ENCODE measurements at regions not wholly inside any gene's neighbourhood (a gene's known extent, or its start where the extent isn't known, plus 50 kb on each side); places are given as distances from the start of the nearest gene placed in this dataset.

- H3K9me3 Mint-ChIP-seq, result no peaks in the 10 kb centered on the region
- POLR2A ChIA-PET, result no interaction called here
- no peaks in the 10 kb centered on the region for H3K36me3 Mint-ChIP-seq (ENCODE audit: low read depth)
- CTCF ChIA-PET, result no interaction called here
- H3K4me1 Mint-ChIP-seq, result no peaks in the 10 kb centered on the region
- no peaks in the 10 kb centered on the region for H3K27me3 Mint-ChIP-seq
- DNase-seq, result no peak
- H3K27ac Mint-ChIP-seq, result no peak overlapping the region
- no peak overlapping the region for H3K4me3 Mint-ChIP-seq
These were observed 122.3 kb upstream of the PMEPA1 start for GRCh38 chr20:57831993-57832585.

- DNase-seq, result no peak
- no peaks in the 10 kb centered on the region for H3K9me3 Mint-ChIP-seq
- H3K36me3 Mint-ChIP-seq (ENCODE audit: low read depth), result no peaks in the 10 kb centered on the region
- CTCF ChIA-PET, result no interaction called here
- no peak overlapping the region for H3K27ac Mint-ChIP-seq
- H3K27me3 Mint-ChIP-seq, result no peaks in the 10 kb centered on the region
- POLR2A ChIA-PET, result no interaction called here
- no peaks in the 10 kb centered on the region for H3K4me1 Mint-ChIP-seq
- H3K4me3 Mint-ChIP-seq, result no peak overlapping the region
These were observed 121.6 kb upstream of the PMEPA1 start for GRCh38 chr20:57831326-57831992.

- Mint-ChIP-seq H3K36me3 (ENCODE audit: low read depth) (no peaks in the 10 kb centered on the region), H3K27me3 (no peaks in the 10 kb centered on the region), H3K27ac (no peak overlapping the region), H3K9me3 (no peaks in the 10 kb centered on the region), H3K4me1 (no peaks in the 10 kb centered on the region), H3K4me3 (no peak overlapping the region)
- DNase-seq, result no peak
- CTCF ChIA-PET, result no interaction called here
- POLR2A ChIA-PET, result no interaction called here
These were observed 120.7 kb upstream of the PMEPA1 start for GRCh38 chr20:57830515-57830895.

- Mint-ChIP-seq H3K27ac (no peak overlapping the region), H3K27me3 (no peaks in the 10 kb centered on the region), H3K4me1 (no peaks in the 10 kb centered on the region), H3K36me3 (ENCODE audit: low read depth) (no peaks in the 10 kb centered on the region), H3K9me3 (no peaks in the 10 kb centered on the region), H3K4me3 (no peak overlapping the region)
- POLR2A ChIA-PET, result no interaction called here
- CTCF ChIA-PET, result no interaction called here
- DNase-seq, result no peak
These were observed 120.1 kb upstream of the PMEPA1 start for GRCh38 chr20:57829805-57830514.

GRCh38 chr20:57829336-57829735 is 119.5 kb upstream of the PMEPA1 start:
- Mint-ChIP-seq H3K27ac (no peak overlapping the region), H3K4me1 (no peaks in the 10 kb centered on the region), H3K4me3 (no peak overlapping the region), H3K27me3 (no peaks in the 10 kb centered on the region), H3K9me3 (no peaks in the 10 kb centered on the region), H3K36me3 (ENCODE audit: low read depth) (no peaks in the 10 kb centered on the region)
- no peak for DNase-seq
- ChIA-PET CTCF (no interaction called here), POLR2A (no interaction called here)

- DNase-seq, result no peak
- Mint-ChIP-seq H3K27ac (no peak overlapping the region), H3K36me3 (ENCODE audit: low read depth) (no peaks in the 10 kb centered on the region), H3K9me3 (no peaks in the 10 kb centered on the region), H3K4me3 (no peak overlapping the region), H3K4me1 (no peaks in the 10 kb centered on the region), H3K27me3 (no peaks in the 10 kb centered on the region)
- CTCF ChIA-PET, result no interaction called here
- POLR2A ChIA-PET, result no interaction called here
These were observed 118.9 kb upstream of the PMEPA1 start for GRCh38 chr20:57828696-57829095.

- Mint-ChIP-seq H3K36me3 (ENCODE audit: low read depth) (no peaks in the 10 kb centered on the region), H3K4me3 (no peak overlapping the region), H3K9me3 (no peaks in the 10 kb centered on the region), H3K27me3 (no peaks in the 10 kb centered on the region), H3K27ac (no peak overlapping the region), H3K4me1 (no peaks in the 10 kb centered on the region)
- DNase-seq, result no peak
- ChIA-PET CTCF (no interaction called here), POLR2A (no interaction called here)
These were observed 117.0 kb upstream of the PMEPA1 start for GRCh38 chr20:57826666-57827287.

- no peaks in the 10 kb centered on the region for H3K4me1 Mint-ChIP-seq
- ChIA-PET CTCF (no interaction called here), POLR2A (no interaction called here)
- H3K27ac Mint-ChIP-seq, result no peak overlapping the region
- H3K4me3 Mint-ChIP-seq, result no peak overlapping the region
- H3K27me3 Mint-ChIP-seq, result no peaks in the 10 kb centered on the region
- H3K36me3 Mint-ChIP-seq (ENCODE audit: low read depth), result no peaks in the 10 kb centered on the region
- DNase-seq, result no peak
- no peaks in the 10 kb centered on the region for H3K9me3 Mint-ChIP-seq
These were observed 115.1 kb upstream of the PMEPA1 start for GRCh38 chr20:57824909-57825308.

- Mint-ChIP-seq H3K27me3 (peaks cover 5% of the 10 kb centered on the region), H3K36me3 (ENCODE audit: low read depth) (no peaks in the 10 kb centered on the region), H3K4me3 (no peak overlapping the region), H3K9me3 (no peaks in the 10 kb centered on the region), H3K4me1 (no peaks in the 10 kb centered on the region), H3K27ac (no peak overlapping the region)
- POLR2A ChIA-PET, result no interaction called here
- CTCF ChIA-PET, result no interaction called here
- no peak for DNase-seq
These were observed 112.1 kb upstream of the PMEPA1 start for GRCh38 chr20:57821935-57822334.

- H3K36me3 Mint-ChIP-seq (ENCODE audit: low read depth), result no peaks in the 10 kb centered on the region
- H3K4me1 Mint-ChIP-seq, result no peaks in the 10 kb centered on the region
- no peak overlapping the region for H3K27ac Mint-ChIP-seq
- no peak overlapping the region for H3K4me3 Mint-ChIP-seq
- CTCF ChIA-PET, result no interaction called here
- H3K27me3 Mint-ChIP-seq, result peaks cover 5% of the 10 kb centered on the region
- no peaks in the 10 kb centered on the region for H3K9me3 Mint-ChIP-seq
- POLR2A ChIA-PET, result no interaction called here
- no peak for DNase-seq
These were observed 110.0 kb upstream of the PMEPA1 start for GRCh38 chr20:57819691-57820380.

- Mint-ChIP-seq H3K36me3 (ENCODE audit: low read depth) (no peaks in the 10 kb centered on the region), H3K27ac (no peak overlapping the region), H3K27me3 (peaks cover 5% of the 10 kb centered on the region), H3K4me3 (no peak overlapping the region), H3K4me1 (no peaks in the 10 kb centered on the region), H3K9me3 (no peaks in the 10 kb centered on the region)
- no peak for DNase-seq
- CTCF ChIA-PET, result no interaction called here
- POLR2A ChIA-PET, result no interaction called here
These were observed 109.5 kb upstream of the PMEPA1 start for GRCh38 chr20:57819291-57819690.

- Mint-ChIP-seq H3K36me3 (ENCODE audit: low read depth) (no peaks in the 10 kb centered on the region), H3K4me3 (no peak overlapping the region), H3K9me3 (no peaks in the 10 kb centered on the region), H3K4me1 (no peaks in the 10 kb centered on the region), H3K27me3 (peaks cover 5% of the 10 kb centered on the region), H3K27ac (no peak overlapping the region)
- no peak for DNase-seq
- ChIA-PET CTCF (no interaction called here), POLR2A (no interaction called here)
These were observed 108.8 kb upstream of the PMEPA1 start for GRCh38 chr20:57818418-57819181.

GRCh38 chr20:57815405-57815804 is 105.6 kb upstream of the PMEPA1 start:
- DNase-seq, result no peak
- H3K36me3 Mint-ChIP-seq (ENCODE audit: low read depth), result no peaks in the 10 kb centered on the region

More at GRCh38 chr20:57815405-57815804, 105.6 kb upstream of the PMEPA1 start:
- Mint-ChIP-seq H3K27ac (no peak overlapping the region), H3K4me1 (no peaks in the 10 kb centered on the region), H3K27me3 (peaks cover 5% of the 10 kb centered on the region), H3K9me3 (no peaks in the 10 kb centered on the region), H3K4me3 (no peak overlapping the region)
- ChIA-PET CTCF (no interaction called here), POLR2A (no interaction called here)

Measured in activated CD4-positive, alpha-beta T cell treated with anti-CD3 and anti-CD28 coated beads, Interleukin-2, amount 10 ng/mL, durations not matched to agents 7 days and 5 days (primary cell).